Adrenal gland (tissue), 9 donors: ENCODE measurements at regions not wholly inside any gene's neighbourhood (a gene's known extent, or its start where the extent isn't known, plus 50 kb on each side); places are given as distances from the start of the nearest gene placed in this dataset.

Experiments used
- DNase-seq, 7 donors: peaks; one replicate each; pipeline ENCODE4 v3.0.0-alpha.2; 2019 to 2020
- H3K27ac ChIP-seq, 5 donors: fragments of 200-600 bp; sonication (generic) in 4 of 5; 1 replicate in 3 of 5; 2 replicates in 2 of 5; pipeline versions ENCODE4 v1.5.1 to v1.8.0; 2016 to 2020; ENCODE audit warnings: mild to moderate bottlenecking in 1 of 5
- H3K27me3 ChIP-seq: fragments of 200-600 bp; 2 replicates; pipeline ENCODE4 v1.8.0; 2021
- H3K36me3 ChIP-seq, 2 donors: fragments of 200-600 bp; replicated peaks in 1 of 2; 1 replicate in 1 of 2; 2 replicates in 1 of 2; pipeline versions ENCODE4 v1.5.1 to v1.8.0; 2018 to 2022
- H3K4me1 ChIP-seq, 2 donors: fragments of 200-600 bp; replicated peaks in 1 of 2; 1 replicate in 1 of 2; 2 replicates in 1 of 2; pipeline versions ENCODE4 v1.5.1 to v1.8.0; 2018 to 2021
- H3K4me3 ChIP-seq, 4 donors: fragments of 200-600 bp; sonication (generic) in 3 of 4; one replicate each; pipeline ENCODE4 v1.5.1; 2016 to 2018
- H3K9me3 ChIP-seq, 3 donors: fragments of 200-600 bp; sonication (generic) in 1 of 3; replicated peaks in 1 of 3; 1 replicate in 2 of 3; 2 replicates in 1 of 3; pipeline versions ENCODE4 v1.5.1 to v1.8.0; 2016 to 2021
- POLR2A ChIP-seq, 2 donors: fragments of 450-650 bp; IDR thresholded peaks; one replicate each; pipeline ENCODE4 v1.6.1; 2017; ENCODE audit warnings: antibody characterized with exemption in 2 of 2, mild to moderate bottlenecking in 2 of 2, moderate library complexity in 1 of 2
- WGBS, 4 donors: extraction: QIAGEN DNeasy Blood & Tissue Kit in 2 of 4; methylation state at CpG; one replicate each; pipeline versions ENCODE4 v1.1.5 to v1.1.7; 2013 to 2017; 5-methylcytosine and 5-hydroxymethylcytosine counted together
- intact Hi-C, 2 donors: fragments of 100-400 bp; cut with DNase I; formaldehyde crosslinking; loops; one replicate each; pipeline versions ENCODE4 v1.14.1 to v1.15.0; 2022 to 2023
- TF ChIP-seq, protein P1 (sequence below), 6 experiments: fragments of 450-650 bp in 4 of 6; fragments of 200-600 bp in 2 of 6; sonication (generic) in 1 of 6; IDR thresholded peaks; 1 replicate in 5 of 6; 2 replicates in 1 of 6; pipeline versions ENCODE4 v1.5.1 to v1.8.0; 2016 to 2021; ENCODE audit warnings: antibody characterized with exemption in 6 of 6, mild to moderate bottlenecking in 2 of 6, moderate library complexity in 1 of 6
- donor health status: healthy with polysubstance abuse.
- donor health status: Bipolar disorder and iron deficiency.
- donor health status: DM: yes; HTN: yes; CAD: no.
- donor health status: DM: no; HTN: no; CAD: no.
- donor health status: DM: no; HTN: no; CAD: no.

GRCh38 chr11:69572861-69573260 lies 68.1 kb upstream of the CCND1 start:
- no peaks in the 10 kb centered on the region for H3K36me3 ChIP-seq
- WGBS, 4 donors = 59 to 86% (median 65%) methylated on average over 4 to 5 of the region's 5 CpGs
- no peaks in the 10 kb centered on the region for H3K9me3 ChIP-seq
- H3K4me1 ChIP-seq = no peaks in the 10 kb centered on the region
- H3K4me3 ChIP-seq = no peak overlapping the region
- no peak for TF ChIP-seq POLR2A (IDR thresholded peaks at IDR 0.05)
- TF ChIP-seq, protein P1, sequence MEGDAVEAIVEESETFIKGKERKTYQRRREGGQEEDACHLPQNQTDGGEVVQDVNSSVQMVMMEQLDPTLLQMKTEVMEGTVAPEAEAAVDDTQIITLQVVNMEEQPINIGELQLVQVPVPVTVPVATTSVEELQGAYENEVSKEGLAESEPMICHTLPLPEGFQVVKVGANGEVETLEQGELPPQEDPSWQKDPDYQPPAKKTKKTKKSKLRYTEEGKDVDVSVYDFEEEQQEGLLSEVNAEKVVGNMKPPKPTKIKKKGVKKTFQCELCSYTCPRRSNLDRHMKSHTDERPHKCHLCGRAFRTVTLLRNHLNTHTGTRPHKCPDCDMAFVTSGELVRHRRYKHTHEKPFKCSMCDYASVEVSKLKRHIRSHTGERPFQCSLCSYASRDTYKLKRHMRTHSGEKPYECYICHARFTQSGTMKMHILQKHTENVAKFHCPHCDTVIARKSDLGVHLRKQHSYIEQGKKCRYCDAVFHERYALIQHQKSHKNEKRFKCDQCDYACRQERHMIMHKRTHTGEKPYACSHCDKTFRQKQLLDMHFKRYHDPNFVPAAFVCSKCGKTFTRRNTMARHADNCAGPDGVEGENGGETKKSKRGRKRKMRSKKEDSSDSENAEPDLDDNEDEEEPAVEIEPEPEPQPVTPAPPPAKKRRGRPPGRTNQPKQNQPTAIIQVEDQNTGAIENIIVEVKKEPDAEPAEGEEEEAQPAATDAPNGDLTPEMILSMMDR (IDR thresholded peaks at IDR 0.05) = no peak
- no peaks in the 10 kb centered on the region for H3K27me3 ChIP-seq
- no peak overlapping the region for H3K27ac ChIP-seq
- intact Hi-C loops = no loop called here
- DNase-seq = peak in 1 of 7 donors; percentile 14

DNA sequence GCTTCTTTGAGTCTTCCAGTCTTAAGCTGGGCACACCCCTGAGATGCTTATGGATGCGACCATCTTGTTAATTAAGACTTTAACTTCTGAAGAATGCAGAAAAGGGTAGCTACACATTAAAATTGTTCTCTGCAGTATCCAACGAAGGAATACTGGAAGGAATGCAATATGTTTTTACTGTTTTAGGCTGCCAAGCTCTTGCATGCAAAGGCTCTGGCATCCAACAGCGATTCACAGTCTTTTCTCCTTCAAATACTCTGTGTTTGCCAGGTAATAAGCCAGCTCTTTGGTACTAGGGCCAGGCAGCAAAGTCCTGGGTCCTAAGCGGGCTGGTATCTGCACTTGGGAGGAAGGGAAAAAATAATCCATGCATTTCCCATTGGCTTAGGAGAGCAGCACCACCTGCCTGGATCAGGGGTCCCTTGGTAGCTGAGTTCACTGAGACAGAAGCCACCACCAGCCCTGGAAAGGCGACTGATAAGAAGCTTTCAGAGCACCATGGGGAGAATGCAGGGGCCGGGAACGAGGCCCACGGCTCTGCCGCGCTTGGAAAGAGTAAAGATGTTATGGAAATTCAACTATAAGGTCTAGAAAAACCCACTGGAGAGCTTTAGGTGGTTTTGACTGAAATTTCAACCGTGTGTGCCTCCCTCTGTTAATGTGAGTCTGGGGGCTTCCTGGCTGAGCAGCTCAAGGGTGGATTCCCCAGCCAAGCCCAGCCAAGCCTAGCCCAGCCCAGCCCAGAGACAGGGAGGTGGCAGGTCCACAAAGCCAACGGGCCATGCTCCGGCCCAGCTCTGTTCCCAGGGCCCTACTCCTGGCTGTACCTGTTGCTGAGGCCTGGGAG lies 67.0 kb upstream of the CCND1 start:
- H3K4me1 ChIP-seq = no peaks in the 10 kb centered on the region
- no peaks in the 10 kb centered on the region for H3K9me3 ChIP-seq
- H3K36me3 ChIP-seq = no peaks in the 10 kb centered on the region
- no peak overlapping the region for H3K27ac ChIP-seq
- intact Hi-C loops = no loop called here
- H3K4me3 ChIP-seq = no peak overlapping the region
- no peak for TF ChIP-seq POLR2A (IDR thresholded peaks at IDR 0.05)
- TF ChIP-seq, protein P1 (IDR thresholded peaks at IDR 0.05) = no peak
- 80 to 85% (median 82%) methylated on average over 11 to 13 of the region's 13 CpGs for WGBS, 4 donors
- DNase-seq = peak in 1 of 7 donors; percentile 33
- no peaks in the 10 kb centered on the region for H3K27me3 ChIP-seq

DNA sequence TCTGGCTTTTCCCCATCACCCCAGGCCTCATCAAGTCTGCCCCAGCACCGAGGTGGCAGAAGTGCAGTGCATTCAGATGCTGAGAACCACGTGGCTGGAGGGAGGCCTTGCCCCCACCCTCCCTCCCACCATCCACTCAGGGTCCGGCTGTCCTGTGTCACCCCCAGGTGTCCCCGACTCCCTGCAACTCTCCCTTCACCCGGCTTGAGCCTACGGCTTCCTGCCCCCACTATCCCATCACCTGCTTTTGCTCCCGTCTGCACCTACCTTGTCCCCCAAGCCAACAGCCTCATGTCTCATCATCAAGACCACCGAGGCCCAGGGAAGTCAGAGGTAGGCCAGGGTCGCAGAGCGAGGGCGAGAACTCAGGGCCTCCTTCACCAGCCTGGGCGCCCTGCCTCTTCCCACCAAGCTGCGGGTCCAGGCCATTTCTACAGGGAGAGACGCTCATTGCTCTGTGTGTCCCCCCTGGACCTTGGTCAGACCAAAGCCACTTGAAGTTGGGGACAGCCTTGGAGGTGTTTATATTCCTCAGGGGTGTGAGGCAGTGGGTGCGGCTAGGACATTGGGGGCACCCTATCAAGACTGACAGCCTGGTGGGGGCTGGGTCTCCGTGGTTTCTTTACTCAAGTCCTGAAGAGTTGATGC lies 66.2 kb upstream of the CCND1 start:
- Histone ChIP-seq H3K9me3 (no peaks in the 10 kb centered on the region), H3K4me1 (no peaks in the 10 kb centered on the region), H3K36me3 (no peaks in the 10 kb centered on the region), H3K27me3 (no peaks in the 10 kb centered on the region), H3K4me3 (no peak overlapping the region), H3K27ac (no peak overlapping the region)
- 85 to 89% (median 86%) methylated on average over 5 to 16 of the region's 16 CpGs for WGBS, 4 donors
- intact Hi-C loops = no loop called here
- no peak for TF ChIP-seq POLR2A (IDR thresholded peaks at IDR 0.05)
- TF ChIP-seq, protein P1 (IDR thresholded peaks at IDR 0.05) = no peak
- peak in 1 of 7 donors; percentile 18 for DNase-seq

- WGBS, 4 donors = 68 to 76% (median 74%) methylated on average over 12 to 14 of the region's 14 CpGs
Measured at GRCh38 chr11:69575296-69576068, 65.5 kb upstream of the CCND1 start.

More at GRCh38 chr11:69575296-69576068, 65.5 kb upstream of the CCND1 start:
- no peak overlapping the region for H3K27ac ChIP-seq
- H3K27me3 ChIP-seq = no peaks in the 10 kb centered on the region
- DNase-seq = no peak
- H3K9me3 ChIP-seq = no peaks in the 10 kb centered on the region
- TF ChIP-seq, protein P1 (IDR thresholded peaks at IDR 0.05) = no peak
- TF ChIP-seq POLR2A (IDR thresholded peaks at IDR 0.05) = no peak
- H3K36me3 ChIP-seq = no peaks in the 10 kb centered on the region
- H3K4me3 ChIP-seq = no peak overlapping the region
- H3K4me1 ChIP-seq = no peaks in the 10 kb centered on the region
- intact Hi-C loops = no loop called here
